GM12891 (cell line): ENCODE measurements at regions not wholly inside any gene's neighbourhood (a gene's known extent, or its start where the extent isn't known, plus 50 kb on each side); places are given as distances from the start of the nearest gene placed in this dataset.
A peak's percentile ranks its signal among the peaks of the same experiment; 100 is the strongest.

Experiments used
- DNase-seq: peaks from one replicate; pipeline ENCODE4 v3.0.0; 2011; ENCODE audit warnings: low spot score; ENCODE audit not compliant: insufficient read length
- FAIRE-seq: peaks from 2 replicates; lab custom pipeline; 2011; peaks lifted over from hg19 to GRCh38; lab: Jason Lieb, UNC
- PAX5 ChIP-seq: IDR thresholded peaks from 2 replicates; pipeline ENCODE4 v1.6.1; 2011; ENCODE audit warnings: low read length, moderate library complexity, mild to moderate bottlenecking; ENCODE audit not compliant: insufficient read depth, severe bottlenecking
- POLR2A ChIP-seq: IDR thresholded peaks from 2 replicates; pipeline ENCODE4 v1.6.1; 2011; ENCODE audit warnings: low read depth, low read length, control low read depth
- POLR2AphosphoS5 ChIP-seq: IDR thresholded peaks from 2 replicates; pipeline ENCODE4 v1.6.1; 2011; ENCODE audit warnings: low read depth, low read length, control low read depth
- POU2F2 ChIP-seq: IDR thresholded peaks from 2 replicates; pipeline ENCODE4 v1.6.1; 2011; ENCODE audit warnings: low read depth, mild to moderate bottlenecking, control low read depth, low read length, moderate library complexity
- SPI1 ChIP-seq: IDR thresholded peaks from 2 replicates; pipeline ENCODE4 v1.6.1; 2011; ENCODE audit warnings: low read depth, low read length, control low read depth
- TAF1 ChIP-seq: IDR thresholded peaks from 2 replicates; pipeline ENCODE4 v1.6.1; 2011; ENCODE audit warnings: low read depth, low read length, control low read depth

DNA sequence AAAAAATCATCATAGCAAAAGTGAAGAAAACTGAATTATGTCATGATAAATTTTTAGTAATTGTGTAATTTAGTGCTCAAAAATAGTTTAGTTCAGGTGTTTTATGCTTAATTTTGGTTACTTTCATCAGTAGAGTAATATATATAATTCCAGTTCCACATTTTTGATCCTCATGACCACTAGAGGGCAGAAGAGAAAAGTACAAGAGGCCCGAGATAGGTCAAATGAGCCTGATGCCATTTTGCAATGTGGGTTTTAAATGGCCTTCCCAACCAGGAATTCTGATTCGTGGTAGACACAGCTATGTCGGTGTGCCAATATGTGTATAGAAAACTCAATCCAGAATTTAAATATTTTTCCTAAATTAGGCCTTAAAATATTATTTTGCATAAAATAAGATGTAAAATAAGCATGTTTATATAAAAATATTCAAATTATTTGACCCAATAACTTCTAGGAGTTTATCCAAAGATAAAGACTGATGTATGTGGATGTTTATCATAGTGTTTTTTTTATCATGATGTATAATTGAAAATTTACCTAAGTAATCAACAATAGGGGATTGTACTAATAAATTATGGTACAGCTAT is 159.7 kb upstream of the RPS6KA2 start:
- DNase-seq: peak; percentile 43
- FAIRE-seq: no peak
- TF ChIP-seq POLR2A: no peak
- no peak for TF ChIP-seq POU2F2
- no peak for TF ChIP-seq POLR2AphosphoS5
- TF ChIP-seq TAF1: no peak
- no peak for TF ChIP-seq PAX5
- peak; percentile 66 for TF ChIP-seq SPI1

DNA sequence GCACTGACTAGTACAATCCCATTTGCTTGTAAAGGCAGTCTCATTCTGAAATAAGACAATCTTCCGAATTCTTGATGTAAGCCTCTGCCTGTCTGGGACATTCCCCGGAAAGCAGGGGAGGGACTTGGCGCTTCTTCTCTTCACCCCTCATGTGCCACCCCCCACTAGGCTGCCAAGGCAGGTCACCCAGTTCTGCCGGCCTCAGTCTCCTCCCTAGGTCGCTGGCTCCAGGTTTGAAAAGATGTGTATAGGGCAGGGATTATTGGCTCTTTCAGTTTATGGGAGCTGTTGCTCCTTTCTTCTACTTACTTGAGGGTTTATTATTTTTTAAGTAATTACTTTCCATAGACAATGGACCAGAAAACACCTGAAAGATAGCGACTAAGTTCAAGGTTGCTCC is 158.1 kb upstream of the RPS6KA2 start:
- FAIRE-seq (no peak), DNase-seq (no peak)
- TF ChIP-seq TAF1 (no peak), SPI1 (no peak), POLR2A (no peak)

DNA sequence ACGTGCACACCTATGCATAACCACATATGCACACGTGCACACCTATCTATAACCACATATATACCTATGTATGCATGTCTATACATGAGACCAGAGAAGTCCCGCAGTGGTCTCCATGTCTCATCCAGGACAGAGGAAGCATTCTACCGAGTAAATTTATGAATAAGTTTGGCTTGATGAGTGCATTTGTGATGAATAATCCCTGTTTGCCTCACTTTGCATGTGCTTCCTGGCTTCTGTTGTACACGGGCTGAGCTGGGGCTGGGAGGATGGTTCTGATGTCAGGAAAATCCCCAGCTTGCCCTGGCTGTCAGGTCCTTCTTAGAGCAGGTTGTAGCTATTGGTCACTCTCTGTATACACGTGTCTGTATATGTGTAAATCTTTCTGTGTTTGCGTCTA is 157.6 kb upstream of the RPS6KA2 start:
- TF ChIP-seq POLR2A: no peak
- TF ChIP-seq POLR2AphosphoS5: no peak
- TF ChIP-seq TAF1: no peak
- no peak for TF ChIP-seq PAX5
- no peak for TF ChIP-seq SPI1
- TF ChIP-seq POU2F2: no peak
- DNase-seq: no peak
- no peak for FAIRE-seq

DNA sequence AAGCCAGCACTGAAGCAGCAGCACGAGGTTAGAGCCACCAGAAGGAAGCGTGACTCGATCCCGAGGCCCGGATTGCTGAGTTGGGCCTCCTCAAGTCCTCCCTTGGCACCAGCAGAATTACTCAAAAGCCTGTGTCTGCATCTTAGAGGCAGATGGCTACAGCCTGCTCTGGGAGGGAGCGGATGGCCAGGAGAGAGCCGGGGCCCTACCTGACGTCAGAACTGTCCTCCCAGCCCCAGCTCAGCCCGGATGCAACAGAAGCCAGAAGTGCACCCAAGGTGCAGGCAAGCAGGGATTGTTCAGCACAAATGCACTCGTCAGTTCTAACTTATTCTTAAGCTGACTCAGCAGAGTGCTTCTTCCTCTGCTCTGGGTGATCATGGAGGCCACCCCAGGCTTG is 155.5 kb upstream of the RPS6KA2 start:
- no peak for FAIRE-seq
- no peak for TF ChIP-seq POLR2A
- no peak for TF ChIP-seq TAF1
- TF ChIP-seq POU2F2: no peak
- no peak for TF ChIP-seq PAX5
- no peak for TF ChIP-seq SPI1
- no peak for TF ChIP-seq POLR2AphosphoS5
- no peak for DNase-seq

DNA sequence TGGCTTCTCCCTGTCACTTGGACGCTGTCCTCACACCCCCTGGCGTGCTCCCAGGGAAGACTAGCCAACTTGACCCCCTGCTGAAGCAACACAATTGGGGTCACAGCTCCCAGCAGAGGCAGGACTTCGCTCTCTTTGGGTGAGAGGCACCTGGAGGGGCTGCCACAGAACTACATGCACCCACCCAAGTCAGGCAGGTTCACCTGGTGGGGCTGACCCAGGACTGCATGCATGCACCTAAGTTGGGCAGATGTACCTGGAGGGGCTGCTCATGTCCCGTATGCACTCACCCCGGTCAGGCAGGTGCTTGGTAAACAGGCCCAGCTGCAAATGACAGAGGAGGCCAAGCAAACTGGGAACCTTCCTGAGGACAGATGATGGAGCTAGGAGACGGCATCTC is 154.3 kb upstream of the RPS6KA2 start:
- FAIRE-seq: no peak
- TF ChIP-seq POLR2A (no peak), PAX5 (no peak), SPI1 (no peak), POU2F2 (no peak), POLR2AphosphoS5 (no peak), TAF1 (no peak)
- no peak for DNase-seq

DNA sequence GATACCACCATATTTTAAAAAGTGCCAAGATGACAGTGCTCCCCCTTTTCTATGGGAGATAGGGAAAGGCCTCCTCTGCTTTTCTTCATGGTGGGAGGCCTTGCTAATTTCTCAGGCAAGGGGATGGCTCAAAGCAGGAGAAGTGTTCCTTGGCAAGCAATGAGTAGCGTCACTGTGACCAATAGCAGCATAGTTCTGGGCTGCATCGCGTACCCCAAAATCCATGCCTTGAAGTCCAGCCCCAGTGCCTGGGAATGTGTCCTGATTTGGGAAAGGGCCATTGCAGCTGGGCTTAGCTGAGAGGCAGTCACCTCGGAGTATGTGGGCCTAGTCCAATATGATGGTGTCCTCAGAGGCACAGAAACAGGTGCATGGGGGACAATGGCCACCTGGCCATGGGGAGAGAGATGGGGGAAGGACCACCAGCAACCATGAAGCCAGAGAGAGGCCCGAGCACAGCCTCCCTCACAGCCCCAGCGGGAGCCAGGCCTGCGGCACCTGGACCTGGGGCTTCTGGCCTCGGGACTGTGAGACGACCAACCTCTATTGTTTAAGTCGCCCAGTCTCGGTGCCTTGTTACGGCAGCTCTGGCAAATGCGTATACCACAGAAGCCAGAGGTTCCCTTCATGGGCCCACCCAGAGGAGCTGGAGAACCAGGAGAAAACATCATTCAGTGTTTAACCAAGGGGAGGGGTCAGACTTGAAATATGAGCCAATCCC is 153.1 kb upstream of the RPS6KA2 start:
- FAIRE-seq (no peak), DNase-seq (no peak)
- TF ChIP-seq POLR2AphosphoS5 (no peak), TAF1 (no peak), POLR2A (no peak), SPI1 (no peak), POU2F2 (no peak), PAX5 (no peak)

DNA sequence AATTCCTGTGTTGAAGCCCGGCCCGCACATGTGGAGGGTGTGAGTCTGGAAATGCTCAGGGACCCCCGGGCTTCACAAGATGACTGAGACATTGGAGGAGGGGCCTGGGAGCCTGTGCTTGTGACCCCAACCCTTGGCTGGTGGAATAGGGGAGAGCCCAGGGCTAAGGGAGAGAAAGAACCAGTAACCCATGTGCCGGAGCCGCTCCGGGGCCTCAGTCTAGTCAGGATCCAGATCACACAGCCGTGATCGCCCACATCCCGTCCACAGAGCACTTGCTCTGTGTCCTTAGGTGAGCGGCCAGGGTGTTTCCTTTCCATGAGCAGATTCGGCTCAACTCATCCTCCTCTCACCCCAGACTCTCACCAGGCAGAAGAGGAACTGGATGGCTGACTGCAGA is 152.3 kb upstream of the RPS6KA2 start:
- DNase-seq (no peak), FAIRE-seq (no peak)
- TF ChIP-seq SPI1 (no peak), PAX5 (no peak), TAF1 (no peak), POU2F2 (no peak), POLR2AphosphoS5 (no peak), POLR2A (no peak)

DNA sequence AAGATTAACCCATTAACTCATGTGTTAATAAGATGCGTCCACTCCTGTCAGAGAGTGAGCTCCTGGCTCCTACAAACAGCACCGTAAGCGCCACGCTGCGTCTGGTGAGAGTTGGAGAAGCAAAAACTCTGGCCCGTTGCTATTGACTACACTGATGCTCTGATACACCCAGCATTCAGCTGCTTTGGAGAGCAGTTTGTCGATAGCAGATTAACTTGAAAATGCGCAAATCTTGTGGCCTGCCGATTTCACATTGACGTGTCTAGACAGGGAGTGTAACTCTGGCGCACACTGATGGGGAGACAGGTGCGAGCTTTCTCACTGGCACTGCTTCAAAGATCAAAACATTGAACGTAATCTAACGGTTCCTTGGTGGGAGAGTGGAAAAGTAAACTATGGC is 151.7 kb upstream of the RPS6KA2 start:
- TF ChIP-seq POLR2A: no peak
- DNase-seq (no peak), FAIRE-seq (no peak)

DNA sequence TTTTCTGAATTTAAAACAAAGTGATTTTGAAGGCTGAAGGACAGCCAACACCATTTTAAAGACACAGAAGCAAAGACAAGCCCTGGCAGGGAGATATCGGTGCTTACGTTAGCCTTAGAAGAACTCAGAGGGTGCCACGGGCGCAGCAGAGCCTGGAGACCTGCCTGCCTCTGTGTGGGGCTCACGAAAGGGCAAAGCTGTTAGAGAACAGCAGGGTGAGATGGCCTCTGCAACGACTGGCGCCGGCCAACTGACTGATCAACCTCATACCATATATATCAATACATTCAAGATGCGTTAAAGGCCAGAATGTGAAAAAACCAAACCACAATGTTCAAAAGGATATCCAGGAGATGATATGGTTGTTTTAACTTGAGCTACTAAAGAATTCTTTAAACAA is 151.0 kb upstream of the RPS6KA2 start:
- DNase-seq: no peak
- no peak for FAIRE-seq
- TF ChIP-seq SPI1 (no peak), POLR2A (no peak), TAF1 (no peak), POLR2AphosphoS5 (no peak), POU2F2 (no peak), PAX5 (no peak)

DNA sequence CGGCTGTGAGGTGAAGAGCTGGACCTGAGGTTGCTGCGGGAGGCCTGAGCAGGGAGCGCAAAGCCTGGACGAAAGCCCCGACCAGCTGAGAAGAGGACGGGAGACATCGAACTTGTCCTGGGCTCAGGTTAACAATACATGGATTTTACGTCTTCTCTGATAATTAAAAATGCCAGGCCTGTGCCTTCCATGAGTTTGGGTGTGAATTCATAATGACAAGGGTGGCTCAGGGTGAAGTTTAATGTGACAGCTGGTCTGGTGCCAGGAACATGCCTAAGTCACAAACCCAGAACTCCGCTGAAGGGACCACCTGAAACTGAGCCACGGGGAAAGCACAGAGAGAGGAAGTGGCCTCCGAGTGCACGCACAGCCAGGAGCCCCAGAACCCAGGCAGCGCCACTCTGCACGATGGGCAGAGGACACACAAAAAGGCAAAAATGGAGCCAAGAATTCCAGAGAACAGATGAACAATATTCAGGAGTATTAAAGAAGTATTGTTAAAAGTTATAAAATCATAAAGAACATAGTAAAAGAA is 150.1 kb upstream of the RPS6KA2 start:
- FAIRE-seq (no peak), DNase-seq (no peak)
- TF ChIP-seq POLR2A (no peak), SPI1 (peak; percentile 14; the same call in 1 of the 2 replicates), POLR2AphosphoS5 (no peak), PAX5 (no peak)
